Endothelial cell of umbilical vein (primary cell): ENCODE measurements at regions not wholly inside any gene's neighbourhood (a gene's known extent, or its start where the extent isn't known, plus 50 kb on each side); places are given as distances from the start of the nearest gene placed in this dataset.

ENCODE experiments used
- BruUV-seq: library from RNA; stranded (reverse); fragments of 400-500 nt; replicated peaks from 2 replicates; lab custom pipeline; 2021; lab: Mats Ljungman, UMichigan
- CTCF ChIA-PET: fragments of 300-600, 350-600 bp; sonication (Branson Sonifier 250); formaldehyde crosslinking; loops from one replicate; lab custom pipeline; 2021; ENCODE audit warnings: antibody characterized with exemption, inconsistent platforms; lab: Charles Lee
- POLR2A ChIA-PET: fragments of 300-600, 350-600 bp; sonication (Branson Sonifier 250); formaldehyde crosslinking; loops from one replicate; lab custom pipeline; 2021; ENCODE audit warnings: antibody characterized with exemption, inconsistent platforms; lab: Charles Lee
- DNase-seq: peaks from one replicate; pipeline ENCODE4 v3.0.0-alpha.2; 2011; ENCODE audit warnings: low read depth, low spot score
- FAIRE-seq: peaks from 2 replicates; lab custom pipeline; 2011; peaks lifted over from hg19 to GRCh38; lab: Jason Lieb, UNC
- H2AFZ ChIP-seq: 2 replicates; pipeline ENCODE4 v1.6.0; 2012; ENCODE audit warnings: low read depth, low read length, control low read depth, inconsistent platforms
- H3K27ac ChIP-seq: 2 replicates; pipeline ENCODE4 v1.5.1; 2011; ENCODE audit warnings: low read depth, mild to moderate bottlenecking, control low read depth, low read length, moderate library complexity; ENCODE audit not compliant: insufficient read depth
- H3K27me3 ChIP-seq, 2 experiments: 2 replicates each; pipeline versions ENCODE4 v1.6.0 to v1.6.1; 2011; ENCODE audit warnings: low read length in 2 of 2, mixed read lengths in 1 of 2; ENCODE audit not compliant: control insufficient read depth in 2 of 2, insufficient read depth in 2 of 2
- H3K36me3 ChIP-seq, 2 experiments: 2 replicates in 1 of 2; 3 replicates in 1 of 2; pipeline ENCODE4 v1.5.1; 2011; ENCODE audit warnings: low read length in 2 of 2, mild to moderate bottlenecking in 1 of 2, moderate library complexity in 1 of 2; ENCODE audit not compliant: control insufficient read depth in 2 of 2, insufficient read depth in 2 of 2; ENCODE audit errors: extremely low read depth in 1 of 2
- H3K4me1 ChIP-seq: 3 replicates; pipeline ENCODE4 v1.5.1; 2011; ENCODE audit warnings: mild to moderate bottlenecking, low read length; ENCODE audit not compliant: control insufficient read depth, insufficient read depth; ENCODE audit errors: extremely low read depth
- H3K4me2 ChIP-seq: 2 replicates; pipeline ENCODE4 v1.6.1; 2011; ENCODE audit warnings: low read length, control low read depth, mixed read lengths; ENCODE audit not compliant: insufficient read depth
- H3K4me3 ChIP-seq, 3 experiments: fragments of 200-600 bp in 1 of 3; sonication (generic), shearing (Covaris generic) in 1 of 3; replicated peaks in 1 of 3; 2 replicates each; pipeline ENCODE4 v1.5.1; 2011 to 2016; ENCODE audit warnings: control low read depth in 3 of 3, low read length in 3 of 3, mild to moderate bottlenecking in 2 of 3, inconsistent platforms in 1 of 3, low read depth in 1 of 3, moderate library complexity in 1 of 3; ENCODE audit not compliant: insufficient read depth in 1 of 3
- H3K79me2 ChIP-seq: 2 replicates; pipeline ENCODE4 v1.6.0; 2012; ENCODE audit warnings: low read length, inconsistent platforms; ENCODE audit not compliant: control insufficient read depth, insufficient read depth
- H3K9ac ChIP-seq: replicated peaks from 2 replicates; pipeline ENCODE3; 2011; ENCODE audit warnings: low read length, control low read depth; ENCODE audit not compliant: insufficient read depth; ENCODE audit errors: extremely low read depth
- H3K9me1 ChIP-seq: replicated peaks from 3 replicates; pipeline ENCODE4 v1.6.0; 2011; ENCODE audit warnings: mild to moderate bottlenecking, low read length; ENCODE audit not compliant: control insufficient read depth, insufficient read depth; ENCODE audit errors: extremely low read depth
- H3K9me3 ChIP-seq: replicated peaks from 2 replicates; pipeline ENCODE4 v1.5.1; 2012; ENCODE audit warnings: low read length, inconsistent platforms; ENCODE audit not compliant: control insufficient read depth, insufficient read depth
- H4K20me1 ChIP-seq: replicated peaks from 2 replicates; pipeline ENCODE3; 2011; ENCODE audit warnings: mild to moderate bottlenecking, low read length; ENCODE audit not compliant: control insufficient read depth, insufficient read depth; ENCODE audit errors: extremely low read depth
- EZH2 ChIP-seq: IDR thresholded peaks from 2 replicates; pipeline ENCODE4 v1.6.1; 2012; ENCODE audit warnings: borderline replicate concordance, low read depth, mild to moderate bottlenecking, moderate library complexity, low read length, inconsistent platforms; ENCODE audit not compliant: severe bottlenecking
- FOS ChIP-seq: IDR thresholded peaks from 2 replicates; pipeline ENCODE4 v1.6.1; 2011; ENCODE audit warnings: mild to moderate bottlenecking, low read length, moderate library complexity, borderline replicate concordance; ENCODE audit not compliant: insufficient read depth
- GATA2 ChIP-seq: IDR thresholded peaks from 2 replicates; pipeline ENCODE4 v1.7.0; 2011; ENCODE audit warnings: low read depth, mild to moderate bottlenecking, moderate library complexity, mixed read lengths, low read length; ENCODE audit not compliant: insufficient read length, insufficient read depth
- JUN ChIP-seq: IDR thresholded peaks from 2 replicates; pipeline ENCODE4 v1.6.1; 2011; ENCODE audit warnings: borderline replicate concordance, low read depth; ENCODE audit not compliant: insufficient read length, insufficient read depth
- MYC ChIP-seq: IDR thresholded peaks from one replicate; pipeline ENCODE4 v1.6.1; 2011; ENCODE audit warnings: mild to moderate bottlenecking, low read depth, low read length
- POLR2A ChIP-seq: IDR thresholded peaks from 2 replicates; pipeline ENCODE4 v1.6.1; 2012; ENCODE audit warnings: low read depth, mild to moderate bottlenecking, control low read depth, low read length
- POLR2AphosphoS5 ChIP-seq: IDR thresholded peaks from 2 replicates; pipeline ENCODE4 v1.6.1; 2012; ENCODE audit warnings: low read depth, mild to moderate bottlenecking, control low read depth, low read length, moderate library complexity; ENCODE audit not compliant: insufficient read depth
- dilution Hi-C: fragments of 300-500 bp; cut with MboI; formaldehyde crosslinking; loops from one replicate; pipeline ENCODE4 v1.15.0; 2019; ENCODE audit warnings: low sequenced_read_pairs; ENCODE audit not compliant: extremely low pct_ligation_motif_present
- intact Hi-C: fragments of 100-400 bp; cut with micrococcal nuclease; formaldehyde crosslinking; loops from one replicate; pipeline ENCODE4 v1.10.0; 2022
- TF ChIP-seq, protein P1 (sequence below), 2 donors: IDR thresholded peaks; 1 replicate in 1 of 2; 2 replicates in 1 of 2; pipeline ENCODE4 v1.5.1; 2011; ENCODE audit warnings: low read length in 2 of 2, mild to moderate bottlenecking in 2 of 2, moderate library complexity in 2 of 2, control low read depth in 1 of 2, inconsistent platforms in 1 of 2, low read depth in 1 of 2; ENCODE audit not compliant: insufficient read depth in 1 of 2; ENCODE audit errors: extremely low read depth in 1 of 2
- TF ChIP-seq, protein P2 (sequence below): IDR thresholded peaks from 2 replicates; pipeline ENCODE4 v1.6.1; 2011; ENCODE audit not compliant: insufficient read depth, insufficient read length

- BruUV-seq, result no TSS peak
- H3K27ac ChIP-seq, result no peak overlapping the region
- POLR2A ChIA-PET, result no interaction called here
- TF ChIP-seq, protein P1, sequence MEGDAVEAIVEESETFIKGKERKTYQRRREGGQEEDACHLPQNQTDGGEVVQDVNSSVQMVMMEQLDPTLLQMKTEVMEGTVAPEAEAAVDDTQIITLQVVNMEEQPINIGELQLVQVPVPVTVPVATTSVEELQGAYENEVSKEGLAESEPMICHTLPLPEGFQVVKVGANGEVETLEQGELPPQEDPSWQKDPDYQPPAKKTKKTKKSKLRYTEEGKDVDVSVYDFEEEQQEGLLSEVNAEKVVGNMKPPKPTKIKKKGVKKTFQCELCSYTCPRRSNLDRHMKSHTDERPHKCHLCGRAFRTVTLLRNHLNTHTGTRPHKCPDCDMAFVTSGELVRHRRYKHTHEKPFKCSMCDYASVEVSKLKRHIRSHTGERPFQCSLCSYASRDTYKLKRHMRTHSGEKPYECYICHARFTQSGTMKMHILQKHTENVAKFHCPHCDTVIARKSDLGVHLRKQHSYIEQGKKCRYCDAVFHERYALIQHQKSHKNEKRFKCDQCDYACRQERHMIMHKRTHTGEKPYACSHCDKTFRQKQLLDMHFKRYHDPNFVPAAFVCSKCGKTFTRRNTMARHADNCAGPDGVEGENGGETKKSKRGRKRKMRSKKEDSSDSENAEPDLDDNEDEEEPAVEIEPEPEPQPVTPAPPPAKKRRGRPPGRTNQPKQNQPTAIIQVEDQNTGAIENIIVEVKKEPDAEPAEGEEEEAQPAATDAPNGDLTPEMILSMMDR (IDR thresholded peaks at IDR 0.05; ENCODE audit: extremely low read depth in 1 of 2, insufficient read depth in 1 of 2, low read depth in 1 of 2, low read length in 2 of 2), result no peak
- TF ChIP-seq POLR2A, result no peak
- no peak for TF ChIP-seq JUN
- no peak for TF ChIP-seq FOS
- TF ChIP-seq, protein P2, sequence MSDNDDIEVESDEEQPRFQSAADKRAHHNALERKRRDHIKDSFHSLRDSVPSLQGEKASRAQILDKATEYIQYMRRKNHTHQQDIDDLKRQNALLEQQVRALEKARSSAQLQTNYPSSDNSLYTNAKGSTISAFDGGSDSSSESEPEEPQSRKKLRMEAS, result no peak
- no peak for TF ChIP-seq GATA2
- TF ChIP-seq MYC, result no peak
- no peak for TF ChIP-seq POLR2AphosphoS5
- no peak for TF ChIP-seq EZH2
- no peak overlapping the region for H3K4me2 ChIP-seq
- no peaks in the 10 kb centered on the region for H4K20me1 ChIP-seq
- no peaks in the 10 kb centered on the region for H3K4me1 ChIP-seq
- H3K9me1 ChIP-seq, result no peaks in the 10 kb centered on the region
- dilution Hi-C loops (no loop called here), intact Hi-C loops (no loop called here)
- DNase-seq (no peak), FAIRE-seq (no peak)
- H2AFZ ChIP-seq, result no peak overlapping the region
- H3K4me3 ChIP-seq, result no peak overlapping the region
- no peaks in the 10 kb centered on the region for H3K79me2 ChIP-seq
- no peak overlapping the region for H3K9ac ChIP-seq
- CTCF ChIA-PET, result no interaction called here
- H3K36me3 ChIP-seq, result no peaks in the 10 kb centered on the region
- peaks cover 6% of the 10 kb centered on the region for H3K9me3 ChIP-seq
- no peaks in the 10 kb centered on the region for H3K27me3 ChIP-seq
Measured at GRCh38 chr7:86202833-86203232, 440.9 kb upstream of the GRM3 start.
